IPS DF 6.9 (cell line): ENCODE measurements at regions not wholly inside any gene's neighbourhood (a gene's known extent, or its start where the extent isn't known, plus 50 kb on each side); places are given as distances from the start of the nearest gene placed in this dataset.

Experiments used
- DNase-seq: peaks from one replicate; pipeline ENCODE4 v3.0.0-alpha.2; 2013; ENCODE audit warnings: low read depth, low spot score
- H3K27ac ChIP-seq: one replicate; pipeline ENCODE4 v1.5.1; 2013; ENCODE audit warnings: low read length, control low read depth
- H3K27me3 ChIP-seq: 2 replicates; pipeline ENCODE4 v1.6.1; 2013; ENCODE audit warnings: mild to moderate bottlenecking, low read length; ENCODE audit not compliant: control insufficient read depth, insufficient read depth
- H3K36me3 ChIP-seq: 2 replicates; pipeline ENCODE4 v1.6.1; 2013; ENCODE audit warnings: low read length; ENCODE audit not compliant: control insufficient read depth, insufficient read depth
- H3K4me1 ChIP-seq: 2 replicates; pipeline ENCODE4 v1.6.1; 2013; ENCODE audit warnings: low read length; ENCODE audit not compliant: control insufficient read depth, insufficient read depth
- H3K4me3 ChIP-seq: 2 replicates; pipeline ENCODE4 v1.5.1; 2013; ENCODE audit warnings: mild to moderate bottlenecking, low read length
- H3K9me3 ChIP-seq: 2 replicates; pipeline ENCODE4 v1.6.1; 2013; ENCODE audit warnings: low read length, inconsistent platforms; ENCODE audit not compliant: control insufficient read depth, insufficient read depth
- WGBS: extraction: QIAGEN DNeasy Blood & Tissue Kit; methylation state at CpG from one replicate; pipeline ENCODE4 v1.1.7; 2013; ENCODE audit warnings: mixed read lengths, missing lambda C conversion rate; ENCODE audit not compliant: insufficient read length, insufficient coverage; 5-methylcytosine and 5-hydroxymethylcytosine counted together

GRCh38 chr7:131015657-131015958 lies 281.6 kb upstream of the KLF14 start:
- H3K4me1 ChIP-seq = peaks cover 4% of the 10 kb centered on the region
- no peaks in the 10 kb centered on the region for H3K27me3 ChIP-seq
- H3K4me3 ChIP-seq = no peak overlapping the region
- no peaks in the 10 kb centered on the region for H3K9me3 ChIP-seq
- H3K36me3 ChIP-seq = no peaks in the 10 kb centered on the region
- DNase-seq = no peak
- H3K27ac ChIP-seq = no peak overlapping the region
- no CpG with 5 or more reads among the region's 3 CpGs for WGBS

GRCh38 chr7:131016230-131016629 lies 282.2 kb upstream of the KLF14 start:
- DNase-seq = no peak
- WGBS = no CpG with 5 or more reads among the region's 1 CpG
- no peaks in the 10 kb centered on the region for H3K27me3 ChIP-seq
- H3K4me1 ChIP-seq = peaks cover 4% of the 10 kb centered on the region
- H3K27ac ChIP-seq = no peak overlapping the region
- no peak overlapping the region for H3K4me3 ChIP-seq
- H3K9me3 ChIP-seq = no peaks in the 10 kb centered on the region
- H3K36me3 ChIP-seq = no peaks in the 10 kb centered on the region

- no peak for DNase-seq
- Histone ChIP-seq H3K9me3 (no peaks in the 10 kb centered on the region), H3K4me1 (no peaks in the 10 kb centered on the region; the same call in 1 of the 2 replicates), H3K36me3 (no peaks in the 10 kb centered on the region), H3K4me3 (no peak overlapping the region), H3K27ac (no peak overlapping the region), H3K27me3 (no peaks in the 10 kb centered on the region)
- no CpG with 5 or more reads among the region's 1 CpG for WGBS
Measured at GRCh38 chr7:131019351-131019750, 285.3 kb upstream of the KLF14 start.

GRCh38 chr7:131020759-131021261 lies 286.8 kb upstream of the KLF14 start:
- WGBS = no CpG with 5 or more reads among the region's 7 CpGs
- no peaks in the 10 kb centered on the region for H3K9me3 ChIP-seq
- no peak overlapping the region for H3K4me3 ChIP-seq
- H3K36me3 ChIP-seq = no peaks in the 10 kb centered on the region
- no peak overlapping the region for H3K27ac ChIP-seq
- no peaks in the 10 kb centered on the region for H3K4me1 ChIP-seq
- DNase-seq = no peak
- no peaks in the 10 kb centered on the region for H3K27me3 ChIP-seq

GRCh38 chr7:131021460-131021859 lies 287.5 kb upstream of the KLF14 start:
- Histone ChIP-seq H3K27ac (no peak overlapping the region), H3K4me3 (no peak overlapping the region), H3K4me1 (no peaks in the 10 kb centered on the region), H3K36me3 (no peaks in the 10 kb centered on the region), H3K27me3 (no peaks in the 10 kb centered on the region), H3K9me3 (no peaks in the 10 kb centered on the region)
- DNase-seq = no peak
- WGBS = no CpG with 5 or more reads among the region's 5 CpGs

- no peaks in the 10 kb centered on the region for H3K36me3 ChIP-seq
- no peak overlapping the region for H3K27ac ChIP-seq
- no peak for DNase-seq
- H3K9me3 ChIP-seq = no peaks in the 10 kb centered on the region
- no peaks in the 10 kb centered on the region for H3K27me3 ChIP-seq
- WGBS = no CpG with 5 or more reads among the region's 8 CpGs
- H3K4me1 ChIP-seq = no peaks in the 10 kb centered on the region
- H3K4me3 ChIP-seq = no peak overlapping the region
Measured at GRCh38 chr7:131021902-131022301, 287.9 kb upstream of the KLF14 start.

GRCh38 chr7:131026297-131027000 lies 292.4 kb upstream of the KLF14 start:
- no CpG with 5 or more reads among the region's 7 CpGs for WGBS

GRCh38 chr7:131027287-131027773 lies 293.3 kb upstream of the KLF14 start:
- no peak overlapping the region for H3K4me3 ChIP-seq
- no peak for DNase-seq
- no peaks in the 10 kb centered on the region for H3K27me3 ChIP-seq
- H3K27ac ChIP-seq = no peak overlapping the region
- peaks cover 2% of the 10 kb centered on the region; the same call in 1 of the 2 replicates for H3K4me1 ChIP-seq
- no peaks in the 10 kb centered on the region for H3K36me3 ChIP-seq
- WGBS = no CpG with 5 or more reads among the region's 8 CpGs
- no peaks in the 10 kb centered on the region for H3K9me3 ChIP-seq

More at GRCh38 chr7:131026297-131027000, 292.4 kb upstream of the KLF14 start:
- H3K27ac ChIP-seq = no peak overlapping the region
- H3K36me3 ChIP-seq = no peaks in the 10 kb centered on the region
- DNase-seq = no peak
- no peaks in the 10 kb centered on the region for H3K9me3 ChIP-seq
- no peak overlapping the region for H3K4me3 ChIP-seq
- H3K4me1 ChIP-seq = peaks cover 2% of the 10 kb centered on the region; the same call in 1 of the 2 replicates
- no peaks in the 10 kb centered on the region for H3K27me3 ChIP-seq

GRCh38 chr7:131028295-131028694 lies 294.3 kb upstream of the KLF14 start:
- WGBS = no CpG with 5 or more reads among the region's 2 CpGs
- no peaks in the 10 kb centered on the region for H3K27me3 ChIP-seq
- no peak for DNase-seq
- H3K4me1 ChIP-seq = peaks cover 2% of the 10 kb centered on the region; the same call in 1 of the 2 replicates
- H3K36me3 ChIP-seq = no peaks in the 10 kb centered on the region
- H3K4me3 ChIP-seq = no peak overlapping the region
- no peak overlapping the region for H3K27ac ChIP-seq
- no peaks in the 10 kb centered on the region for H3K9me3 ChIP-seq

GRCh38 chr7:131029002-131029401 lies 295.0 kb upstream of the KLF14 start:
- Histone ChIP-seq H3K27me3 (no peaks in the 10 kb centered on the region), H3K4me3 (no peak overlapping the region), H3K9me3 (no peaks in the 10 kb centered on the region), H3K27ac (no peak overlapping the region), H3K4me1 (peaks cover 2% of the 10 kb centered on the region; the same call in 1 of the 2 replicates), H3K36me3 (no peaks in the 10 kb centered on the region)
- no peak for DNase-seq
